ENCODE measurements at regions not wholly inside any gene's neighbourhood (a gene's known extent, or its start where the extent isn't known, plus 50 kb on each side); places are given as distances from the start of the nearest gene placed in this dataset.
A peak's percentile ranks its signal among the peaks of the same experiment; 100 is the strongest.

DNA sequence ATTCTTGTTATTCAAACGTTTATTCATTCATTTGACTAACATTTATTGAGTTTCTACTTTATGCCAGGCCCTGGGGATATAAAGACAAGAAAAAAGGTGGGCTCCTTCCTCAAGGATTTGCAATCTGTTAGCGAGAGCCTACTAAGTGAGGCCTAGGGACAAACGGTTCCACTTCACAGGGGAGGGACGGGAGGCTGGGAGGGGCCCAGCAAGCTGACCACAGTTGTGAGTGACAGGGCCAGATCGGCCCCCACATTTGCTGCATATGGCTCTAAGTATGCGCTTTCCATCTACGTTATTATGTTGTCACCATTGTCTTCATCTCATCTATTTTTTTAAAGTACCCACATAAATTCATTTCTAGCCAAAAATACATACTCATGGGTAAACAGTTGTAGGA lies 271.1 kb downstream of the BUD13 start:
- Histone ChIP-seq H3K36me3 (no peaks in the 10 kb centered on the region), H3K9me3 (no peaks in the 10 kb centered on the region), H3K27me3 (peaks cover 77% of the 10 kb centered on the region), H3K4me3 (no peak overlapping the region), H3K27ac (no peak overlapping the region), H3K4me1 (peaks cover 0 to 10% (median 0%) of the 10 kb centered on the region in 3 donors)
- TF ChIP-seq POLR2A (IDR thresholded peaks at IDR 0.05) (no peak), POLR2AphosphoS5 (IDR thresholded peaks at IDR 0.05) (no peak), EP300 (IDR thresholded peaks at IDR 0.05) (no peak)
- TF ChIP-seq, protein P1, sequence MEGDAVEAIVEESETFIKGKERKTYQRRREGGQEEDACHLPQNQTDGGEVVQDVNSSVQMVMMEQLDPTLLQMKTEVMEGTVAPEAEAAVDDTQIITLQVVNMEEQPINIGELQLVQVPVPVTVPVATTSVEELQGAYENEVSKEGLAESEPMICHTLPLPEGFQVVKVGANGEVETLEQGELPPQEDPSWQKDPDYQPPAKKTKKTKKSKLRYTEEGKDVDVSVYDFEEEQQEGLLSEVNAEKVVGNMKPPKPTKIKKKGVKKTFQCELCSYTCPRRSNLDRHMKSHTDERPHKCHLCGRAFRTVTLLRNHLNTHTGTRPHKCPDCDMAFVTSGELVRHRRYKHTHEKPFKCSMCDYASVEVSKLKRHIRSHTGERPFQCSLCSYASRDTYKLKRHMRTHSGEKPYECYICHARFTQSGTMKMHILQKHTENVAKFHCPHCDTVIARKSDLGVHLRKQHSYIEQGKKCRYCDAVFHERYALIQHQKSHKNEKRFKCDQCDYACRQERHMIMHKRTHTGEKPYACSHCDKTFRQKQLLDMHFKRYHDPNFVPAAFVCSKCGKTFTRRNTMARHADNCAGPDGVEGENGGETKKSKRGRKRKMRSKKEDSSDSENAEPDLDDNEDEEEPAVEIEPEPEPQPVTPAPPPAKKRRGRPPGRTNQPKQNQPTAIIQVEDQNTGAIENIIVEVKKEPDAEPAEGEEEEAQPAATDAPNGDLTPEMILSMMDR (IDR thresholded peaks at IDR 0.05), result no peak
- 57 to 82% methylated on average over 7 of the region's 7 CpGs for WGBS, 2 donors (ENCODE audit: low coverage in 1 of 2)
- no peak for ATAC-seq

DNA sequence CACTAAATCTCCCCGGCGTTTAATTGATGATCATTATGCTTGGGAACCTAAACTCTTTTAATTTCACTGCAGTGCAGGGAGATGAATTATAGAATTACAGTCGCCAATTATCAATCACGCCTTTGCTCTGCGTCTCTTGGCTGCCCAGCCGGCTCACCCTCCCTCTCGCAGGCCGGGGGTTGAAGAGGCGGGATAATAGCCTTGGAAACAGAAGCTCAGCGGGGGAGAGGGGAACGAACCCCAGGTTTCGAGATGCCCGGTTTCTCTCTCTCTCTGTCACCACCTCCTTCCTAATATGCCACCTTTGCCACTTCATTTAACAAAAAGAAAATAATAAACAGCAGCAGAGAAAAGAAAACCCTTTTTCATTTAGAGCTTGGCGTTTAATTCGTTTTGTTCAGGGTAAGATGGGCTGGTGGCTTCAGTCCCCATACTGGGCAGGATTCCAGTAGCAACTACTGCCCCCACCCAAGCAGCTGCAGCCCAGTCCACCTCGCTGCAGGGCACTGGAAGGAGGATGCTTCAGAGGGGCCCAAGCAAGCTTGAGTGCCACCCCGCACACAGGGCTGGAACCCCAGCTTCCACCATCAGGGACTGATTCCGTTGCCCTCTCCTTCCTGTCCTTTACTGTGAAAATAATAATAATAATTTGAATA lies 271.7 kb downstream of the BUD13 start:
- peaks cover 0 to 10% (median 0%) of the 10 kb centered on the region in 3 donors for H3K4me1 ChIP-seq
- no peaks in the 10 kb centered on the region for H3K36me3 ChIP-seq
- no peaks in the 10 kb centered on the region for H3K9me3 ChIP-seq
- no peak for TF ChIP-seq POLR2AphosphoS5 (IDR thresholded peaks at IDR 0.05)
- no peak for TF ChIP-seq POLR2A (IDR thresholded peaks at IDR 0.05)
- TF ChIP-seq, protein P1 (IDR thresholded peaks at IDR 0.05), result no peak
- no peak for TF ChIP-seq EP300 (IDR thresholded peaks at IDR 0.05)
- H3K4me3 ChIP-seq, result no peak overlapping the region
- WGBS, 2 donors (ENCODE audit: low coverage in 1 of 2), result 9 to 19% methylated on average over 7 to 17 of the region's 18 CpGs
- H3K27me3 ChIP-seq, result peaks cover 70% of the 10 kb centered on the region
- no peak for ATAC-seq
- no peak overlapping the region for H3K27ac ChIP-seq

DNA sequence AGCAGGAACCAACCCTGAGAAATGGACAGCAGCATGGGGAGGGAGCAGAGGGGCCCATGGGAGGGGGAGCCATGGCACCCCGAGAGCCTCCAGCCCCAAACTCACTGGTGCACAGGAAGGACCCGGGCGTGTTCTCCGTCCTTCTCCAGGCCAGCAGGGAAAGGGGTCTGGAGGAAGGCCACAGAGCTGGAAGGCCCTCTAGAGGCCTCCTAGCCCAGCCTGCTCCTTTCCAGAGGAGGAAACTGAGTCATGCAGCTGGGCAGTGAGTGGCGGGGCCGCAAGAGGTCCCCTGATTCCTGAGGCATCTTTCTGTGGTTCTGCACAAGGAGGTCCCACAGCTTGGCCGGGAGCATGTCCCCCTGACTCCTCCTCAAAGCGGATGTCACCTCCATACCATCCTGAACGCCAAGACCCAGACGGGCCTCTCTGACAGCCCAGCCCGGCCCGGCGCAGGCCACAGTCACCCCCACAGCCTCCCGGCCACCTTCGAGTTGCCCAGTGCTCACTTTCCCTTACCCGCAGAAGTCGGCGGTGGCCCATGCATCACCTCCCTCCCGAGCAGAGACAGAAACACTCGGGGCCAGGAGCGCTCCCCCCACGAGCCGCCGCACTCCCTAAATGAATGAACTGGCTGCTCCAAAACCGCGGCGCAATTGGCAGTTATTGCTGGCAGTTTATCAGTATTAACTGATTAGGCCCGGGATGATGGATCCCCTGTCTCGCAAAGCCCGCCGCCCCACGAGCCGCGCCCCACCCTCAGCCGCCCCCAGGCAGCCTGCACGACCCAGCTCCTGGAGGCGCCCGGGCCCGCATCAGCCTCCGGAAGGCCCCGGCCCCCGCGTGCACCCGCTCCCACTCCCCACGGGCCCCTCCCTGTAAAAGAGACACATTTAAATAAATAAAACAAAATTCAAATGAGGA lies 272.5 kb downstream of the BUD13 start:
- H3K4me1 ChIP-seq, result peaks cover 0 to 10% (median 0%) of the 10 kb centered on the region in 3 donors
- WGBS, 2 donors (ENCODE audit: low coverage in 1 of 2), result 43% methylated on average over 6 of the region's 45 CpGs; no CpG with 5 or more reads in 1 of the 2 donors
- no peak overlapping the region for H3K27ac ChIP-seq
- peaks cover 63% of the 10 kb centered on the region for H3K27me3 ChIP-seq
- H3K36me3 ChIP-seq, result no peaks in the 10 kb centered on the region
- H3K9me3 ChIP-seq, result no peaks in the 10 kb centered on the region
- H3K4me3 ChIP-seq, result peak overlapping the region in 1 of 2 donors; percentile 4
- TF ChIP-seq, protein P1 (IDR thresholded peaks at IDR 0.05), result no peak
- TF ChIP-seq POLR2A (IDR thresholded peaks at IDR 0.05), result no peak
- no peak for TF ChIP-seq POLR2AphosphoS5 (IDR thresholded peaks at IDR 0.05)
- no peak for TF ChIP-seq EP300 (IDR thresholded peaks at IDR 0.05)
- ATAC-seq, result no peak

DNA sequence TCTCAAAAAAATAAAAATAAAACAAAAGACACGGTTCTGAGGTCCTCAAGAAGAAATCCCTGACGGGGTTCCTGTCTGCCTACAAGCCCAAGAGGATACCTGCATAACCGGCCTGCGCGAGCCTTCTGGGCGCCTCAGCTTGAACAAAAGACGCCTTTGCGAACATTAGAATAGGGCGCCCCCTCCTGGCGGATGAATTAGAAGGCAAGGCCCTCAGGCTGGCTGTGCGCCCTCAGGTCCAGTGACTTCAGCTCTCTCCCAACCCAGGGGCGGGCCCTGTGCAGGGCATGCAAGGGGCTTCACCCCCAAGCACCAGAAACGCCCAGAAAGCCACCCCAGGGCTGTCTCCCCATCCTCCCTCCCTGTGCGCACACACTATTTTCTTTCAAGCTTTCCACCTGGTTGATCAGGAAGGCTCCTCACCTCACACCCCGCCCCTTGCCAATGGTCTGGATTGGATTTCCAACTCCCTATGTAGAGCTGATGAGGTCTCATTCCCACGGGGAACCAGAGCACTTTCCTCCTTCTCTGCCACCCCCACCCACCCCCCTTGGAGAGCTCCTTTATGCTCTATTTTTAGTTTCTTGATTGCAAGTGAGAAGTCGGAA lies 273.3 kb downstream of the BUD13 start:
- no peak overlapping the region for H3K27ac ChIP-seq
- H3K4me1 ChIP-seq, result peaks cover 0 to 10% (median 0%) of the 10 kb centered on the region in 3 donors
- H3K4me3 ChIP-seq, result no peak overlapping the region
- no peaks in the 10 kb centered on the region for H3K9me3 ChIP-seq
- WGBS, 2 donors (ENCODE audit: low coverage in 1 of 2), result 16 to 24% methylated on average over 3 to 16 of the region's 17 CpGs
- ATAC-seq, result no peak
- no peaks in the 10 kb centered on the region for H3K36me3 ChIP-seq
- H3K27me3 ChIP-seq, result peaks cover 55% of the 10 kb centered on the region
- TF ChIP-seq POLR2A (IDR thresholded peaks at IDR 0.05) (no peak), POLR2AphosphoS5 (IDR thresholded peaks at IDR 0.05) (no peak), EP300 (IDR thresholded peaks at IDR 0.05) (no peak)
- TF ChIP-seq, protein P1 (IDR thresholded peaks at IDR 0.05), result peak in 2 of 4 experiments; percentile 57 to 59

Data from gastroesophageal sphincter (tissue), 4 donors.